22Rv1 (cell line): ENCODE measurements at regions not wholly inside any gene's neighbourhood (a gene's known extent, or its start where the extent isn't known, plus 50 kb on each side); places are given as distances from the start of the nearest gene placed in this dataset.

Experiments used
- ZFX ChIP-seq: fragments of 450-650 bp; IDR thresholded peaks from 2 replicates; pipeline ENCODE4 v1.6.1; 2017; ENCODE audit warnings: antibody characterized with exemption, borderline replicate concordance
- TF ChIP-seq, protein P1 (sequence below): fragments of 450-650 bp; IDR thresholded peaks from 2 replicates; pipeline ENCODE4 v1.5.1; 2017; ENCODE audit warnings: mild to moderate bottlenecking

DNA sequence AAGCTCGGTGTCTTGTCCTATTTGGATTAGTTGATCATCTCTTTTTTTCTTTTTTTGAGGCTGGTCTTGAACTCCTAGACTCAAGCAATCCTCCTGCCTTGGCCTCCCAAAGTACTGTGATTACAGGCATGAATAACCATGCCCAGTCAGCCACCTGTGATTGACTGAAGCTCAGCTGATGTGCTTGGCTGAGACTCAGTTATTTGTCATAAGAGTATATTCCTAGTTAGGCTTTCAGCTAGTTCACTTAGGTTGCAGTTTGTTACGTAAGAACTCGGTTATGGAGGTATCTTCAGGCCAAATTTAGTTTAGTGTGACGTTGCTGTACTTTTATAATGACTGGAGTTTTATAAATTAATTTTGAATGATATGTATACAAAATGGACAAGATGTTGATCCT lies 365.0 kb downstream of the SV2B start:
- TF ChIP-seq, protein P1, sequence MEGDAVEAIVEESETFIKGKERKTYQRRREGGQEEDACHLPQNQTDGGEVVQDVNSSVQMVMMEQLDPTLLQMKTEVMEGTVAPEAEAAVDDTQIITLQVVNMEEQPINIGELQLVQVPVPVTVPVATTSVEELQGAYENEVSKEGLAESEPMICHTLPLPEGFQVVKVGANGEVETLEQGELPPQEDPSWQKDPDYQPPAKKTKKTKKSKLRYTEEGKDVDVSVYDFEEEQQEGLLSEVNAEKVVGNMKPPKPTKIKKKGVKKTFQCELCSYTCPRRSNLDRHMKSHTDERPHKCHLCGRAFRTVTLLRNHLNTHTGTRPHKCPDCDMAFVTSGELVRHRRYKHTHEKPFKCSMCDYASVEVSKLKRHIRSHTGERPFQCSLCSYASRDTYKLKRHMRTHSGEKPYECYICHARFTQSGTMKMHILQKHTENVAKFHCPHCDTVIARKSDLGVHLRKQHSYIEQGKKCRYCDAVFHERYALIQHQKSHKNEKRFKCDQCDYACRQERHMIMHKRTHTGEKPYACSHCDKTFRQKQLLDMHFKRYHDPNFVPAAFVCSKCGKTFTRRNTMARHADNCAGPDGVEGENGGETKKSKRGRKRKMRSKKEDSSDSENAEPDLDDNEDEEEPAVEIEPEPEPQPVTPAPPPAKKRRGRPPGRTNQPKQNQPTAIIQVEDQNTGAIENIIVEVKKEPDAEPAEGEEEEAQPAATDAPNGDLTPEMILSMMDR, result no peak
- no peak for TF ChIP-seq ZFX
